ENCODE measurements at regions not wholly inside any gene's neighbourhood (a gene's known extent, or its start where the extent isn't known, plus 50 kb on each side); places are given as distances from the start of the nearest gene placed in this dataset.

- no peak for TF ChIP-seq CTCF (IDR thresholded peaks at IDR 0.05; ENCODE audit: poor library complexity)
- TF ChIP-seq EZH2 (IDR thresholded peaks at IDR 0.05; ENCODE audit: borderline replicate concordance) = no peak
Measured at GRCh38 chr5:1640421-1640881, 116.7 kb upstream of the LPCAT1 start.
